Activated effector memory CD4-positive, alpha-beta T cell treated with anti-CD3 and anti-CD28 coated beads, Interleukin-2, amount 50 U/mL, for 16 hours (primary cell): ENCODE measurements at regions not wholly inside any gene's neighbourhood (a gene's known extent, or its start where the extent isn't known, plus 50 kb on each side); places are given as distances from the start of the nearest gene placed in this dataset.

ENCODE experiments used
- DNase-seq: peaks from one replicate; pipeline ENCODE4 v3.0.0-alpha.2; 2020

- DNase-seq: no peak
Measured at GRCh38 chr7:41877118-41877517, 174.2 kb upstream of the INHBA start.

DNA sequence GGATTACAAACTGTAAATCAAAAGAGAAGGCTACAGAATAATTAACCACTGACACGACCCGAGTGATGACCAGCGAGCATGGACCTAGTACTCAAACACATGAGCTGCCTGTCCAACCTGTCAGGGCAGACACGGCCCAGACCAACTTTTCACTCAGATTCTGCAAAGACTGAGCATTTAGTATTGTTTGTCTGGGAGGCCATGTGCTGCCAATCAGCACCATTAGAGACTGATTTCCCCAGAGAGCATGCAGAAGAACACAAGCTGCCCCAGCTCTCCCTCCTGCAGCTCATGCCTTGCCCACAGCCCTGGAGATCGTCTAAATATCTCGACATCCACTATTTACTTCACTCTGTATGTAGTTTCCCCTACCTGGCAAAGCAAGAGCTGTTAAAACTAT, 172.6 kb upstream of the INHBA start:
- no peak for DNase-seq

- DNase-seq: no peak
Measured at GRCh38 chr7:41874201-41874785, 171.4 kb upstream of the INHBA start.

- DNase-seq: no peak
Measured at GRCh38 chr7:41873741-41874140, 170.9 kb upstream of the INHBA start.

DNA sequence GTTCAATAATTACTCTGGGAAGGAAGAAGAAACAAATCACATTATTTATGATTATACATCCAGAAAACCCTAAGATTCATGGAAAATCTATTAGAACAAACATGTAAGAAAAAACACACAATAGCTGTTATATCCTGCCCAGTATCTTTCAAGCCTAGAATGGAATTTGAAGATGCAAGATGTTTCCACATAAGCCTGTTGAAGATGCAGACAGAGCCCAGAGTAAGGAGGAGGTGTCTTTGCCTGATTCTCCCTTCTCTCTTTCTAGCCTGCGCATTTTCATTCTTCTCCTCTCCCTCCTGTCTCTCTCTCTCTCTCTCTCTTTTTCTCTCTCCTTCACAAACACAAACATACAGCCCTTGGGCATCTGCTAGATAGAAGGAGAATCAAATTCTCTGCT, 170.1 kb upstream of the INHBA start:
- no peak for DNase-seq

DNA sequence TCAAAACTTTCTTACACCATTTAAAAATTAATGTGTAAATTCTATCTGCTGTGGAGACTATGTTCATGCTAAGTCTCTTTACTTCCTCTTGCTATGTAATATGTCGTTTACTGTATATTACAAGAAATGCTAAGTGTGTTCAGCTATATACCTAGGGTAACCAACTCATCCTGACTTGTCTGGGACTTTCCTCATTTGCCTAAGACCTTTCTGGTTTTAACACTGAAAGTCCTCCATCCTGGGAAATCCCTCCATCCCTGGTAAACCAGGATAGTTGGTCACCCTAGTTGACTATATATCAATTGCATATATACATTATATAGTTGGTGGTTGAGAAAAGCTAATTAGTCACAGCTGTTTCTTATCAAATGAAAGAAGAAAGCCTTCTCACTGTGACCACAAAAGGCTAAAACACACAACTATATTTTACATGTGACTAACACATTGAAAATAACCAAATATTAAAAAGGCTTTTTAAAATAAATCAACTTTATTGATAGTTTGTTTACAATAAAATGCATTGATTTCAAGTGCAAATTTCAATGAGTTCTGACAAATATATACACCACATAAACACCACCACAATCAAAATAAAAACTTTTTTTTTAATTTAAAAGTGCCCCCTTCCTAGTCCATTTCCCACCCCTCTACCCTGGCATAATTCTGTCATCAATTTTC, 167.7 kb upstream of the INHBA start:
- no peak for DNase-seq

DNA sequence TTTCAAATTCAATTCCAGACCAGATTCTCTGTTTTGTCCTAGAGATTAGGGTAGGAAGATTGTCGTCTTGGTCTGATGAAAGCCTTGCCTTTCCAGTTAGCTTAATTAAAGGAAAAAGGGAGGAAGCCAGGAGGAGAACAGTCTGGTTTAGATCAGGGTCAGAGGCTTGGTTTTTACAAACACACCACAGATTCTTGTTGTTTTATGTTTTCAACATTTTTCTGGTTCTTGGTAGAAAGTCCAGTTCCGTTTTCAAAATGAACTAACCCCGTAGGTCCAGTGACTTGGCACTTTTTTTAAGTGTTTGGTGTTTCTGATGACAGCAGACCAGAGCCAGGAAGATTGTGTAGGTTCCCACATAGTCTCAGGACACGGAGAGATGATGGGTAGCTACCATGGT, 167.1 kb upstream of the INHBA start:
- no peak for DNase-seq

GRCh38 chr7:41869596-41869995, 166.7 kb upstream of the INHBA start:
- DNase-seq: no peak

- DNase-seq: no peak
Measured at GRCh38 chr7:41869091-41869490, 166.2 kb upstream of the INHBA start.

GRCh38 chr7:41867639-41868280, 164.9 kb upstream of the INHBA start:
- DNase-seq: no peak

- DNase-seq: no peak
Measured at GRCh38 chr7:41862261-41862660, 159.4 kb upstream of the INHBA start.

- no peak for DNase-seq
Measured at GRCh38 chr7:41861642-41862041, 158.8 kb upstream of the INHBA start.

- DNase-seq: no peak
Measured at GRCh38 chr7:41858201-41858600, 155.3 kb upstream of the INHBA start.

GRCh38 chr7:41855798-41856197, 152.9 kb upstream of the INHBA start:
- DNase-seq: no peak

- DNase-seq: no peak
Measured at GRCh38 chr7:41847606-41848005, 144.7 kb upstream of the INHBA start.

DNA sequence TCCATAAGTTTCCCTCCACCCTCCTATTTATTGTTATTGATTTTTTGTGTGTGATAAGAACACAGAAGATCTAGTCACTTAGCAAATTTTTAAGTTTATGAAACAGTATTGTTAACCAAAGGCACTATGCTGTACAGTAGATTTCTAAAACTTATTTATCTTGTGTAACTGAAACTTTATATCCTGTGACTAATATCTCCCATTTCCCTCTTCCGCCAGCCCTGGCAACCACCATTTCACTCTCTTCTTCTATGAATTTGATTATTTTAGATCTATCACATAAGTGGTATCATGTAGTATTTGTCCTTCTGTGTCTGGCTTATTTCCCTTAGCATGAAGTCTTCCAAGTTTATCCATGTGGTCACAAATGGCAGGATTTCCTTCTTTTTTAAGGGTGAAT, 144.3 kb upstream of the INHBA start:
- DNase-seq: no peak

GRCh38 chr7:41842956-41843355, 140.1 kb upstream of the INHBA start:
- no peak for DNase-seq

- no peak for DNase-seq
Measured at GRCh38 chr7:41837916-41838315, 135.0 kb upstream of the INHBA start.

DNA sequence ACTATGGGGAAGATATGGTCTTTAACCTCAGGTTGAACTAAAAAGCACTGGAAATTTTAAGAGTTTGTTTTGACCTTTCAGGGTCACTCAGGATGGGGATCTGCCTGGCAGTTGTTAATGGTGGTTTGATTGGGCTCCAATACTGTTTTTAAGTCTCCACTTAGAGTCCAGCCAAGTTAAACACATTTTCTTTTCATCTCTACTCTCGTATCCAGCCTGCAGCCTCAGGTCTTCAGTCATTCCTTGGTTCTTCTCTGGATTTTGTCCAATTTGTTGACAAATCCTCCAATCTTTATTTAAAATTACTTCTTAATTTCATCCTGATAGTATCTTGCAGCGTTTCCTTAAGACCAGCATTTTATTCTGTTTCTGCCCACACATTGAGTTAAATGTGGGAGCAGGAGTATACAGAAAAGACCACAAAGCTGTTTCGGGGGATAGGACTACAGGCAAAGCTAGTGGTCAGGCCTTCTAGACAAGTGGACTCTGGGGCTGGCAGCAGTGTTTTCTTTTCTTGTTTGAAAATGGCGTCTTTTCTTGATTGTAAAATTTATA, 133.2 kb upstream of the INHBA start:
- no peak for DNase-seq

GRCh38 chr7:41834805-41835694, 132.2 kb upstream of the INHBA start:
- DNase-seq: no peak

- DNase-seq: no peak
Measured at GRCh38 chr7:41832941-41833340, 130.1 kb upstream of the INHBA start.

- no peak for DNase-seq
Measured at GRCh38 chr7:41830271-41830670, 127.4 kb upstream of the INHBA start.

GRCh38 chr7:41828911-41829310, 126.0 kb upstream of the INHBA start:
- DNase-seq: no peak
